ENCODE measurements at regions not wholly inside any gene's neighbourhood (a gene's known extent, or its start where the extent isn't known, plus 50 kb on each side); places are given as distances from the start of the nearest gene placed in this dataset.

- no peak for TF ChIP-seq CTCF (IDR thresholded peaks at IDR 0.05)
- TF ChIP-seq EZH2 (IDR thresholded peaks at IDR 0.05) = no peak
- TF ChIP-seq EZH2phosphoT487 (IDR thresholded peaks at IDR 0.05) = no peak
These were observed 272.3 kb downstream of the PTPRU start for GRCh38 chr1:29508458-29509107.

Data from neural progenitor cell (in vitro differentiated cells).